ENCODE measurements at regions not wholly inside any gene's neighbourhood (a gene's known extent, or its start where the extent isn't known, plus 50 kb on each side); places are given as distances from the start of the nearest gene placed in this dataset.

DNA sequence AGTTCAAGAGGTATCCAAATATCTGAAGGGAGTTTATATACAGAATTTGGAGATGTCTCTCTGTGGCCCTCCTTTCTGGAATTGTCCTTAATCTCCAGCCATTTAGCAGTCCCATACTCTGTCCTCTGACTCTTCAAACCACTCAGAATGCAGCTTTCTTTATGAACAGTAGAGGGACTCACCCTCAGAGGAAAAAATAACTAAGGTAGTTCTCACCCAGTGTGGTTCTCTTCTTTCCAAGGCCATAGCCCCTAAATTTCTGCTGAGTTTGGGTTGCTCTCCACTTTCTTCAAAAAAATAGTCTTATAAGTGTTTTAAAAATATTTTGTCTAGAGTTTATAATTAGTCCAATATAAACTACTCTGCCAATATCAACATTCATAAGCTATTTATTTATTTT, 369.7 kb downstream of the MATN1 start:
- no peak for TF ChIP-seq EZH2 (IDR thresholded peaks at IDR 0.05; ENCODE audit: insufficient read depth, low read length)
- TF ChIP-seq, protein P1, sequence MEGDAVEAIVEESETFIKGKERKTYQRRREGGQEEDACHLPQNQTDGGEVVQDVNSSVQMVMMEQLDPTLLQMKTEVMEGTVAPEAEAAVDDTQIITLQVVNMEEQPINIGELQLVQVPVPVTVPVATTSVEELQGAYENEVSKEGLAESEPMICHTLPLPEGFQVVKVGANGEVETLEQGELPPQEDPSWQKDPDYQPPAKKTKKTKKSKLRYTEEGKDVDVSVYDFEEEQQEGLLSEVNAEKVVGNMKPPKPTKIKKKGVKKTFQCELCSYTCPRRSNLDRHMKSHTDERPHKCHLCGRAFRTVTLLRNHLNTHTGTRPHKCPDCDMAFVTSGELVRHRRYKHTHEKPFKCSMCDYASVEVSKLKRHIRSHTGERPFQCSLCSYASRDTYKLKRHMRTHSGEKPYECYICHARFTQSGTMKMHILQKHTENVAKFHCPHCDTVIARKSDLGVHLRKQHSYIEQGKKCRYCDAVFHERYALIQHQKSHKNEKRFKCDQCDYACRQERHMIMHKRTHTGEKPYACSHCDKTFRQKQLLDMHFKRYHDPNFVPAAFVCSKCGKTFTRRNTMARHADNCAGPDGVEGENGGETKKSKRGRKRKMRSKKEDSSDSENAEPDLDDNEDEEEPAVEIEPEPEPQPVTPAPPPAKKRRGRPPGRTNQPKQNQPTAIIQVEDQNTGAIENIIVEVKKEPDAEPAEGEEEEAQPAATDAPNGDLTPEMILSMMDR (IDR thresholded peaks at IDR 0.05; ENCODE audit: insufficient read depth, low read depth, low read length): no peak
